DOHH2 (cell line): ENCODE measurements at regions not wholly inside any gene's neighbourhood (a gene's known extent, or its start where the extent isn't known, plus 50 kb on each side); places are given as distances from the start of the nearest gene placed in this dataset.

ENCODE experiments used
- H3F3A ChIP-seq: fragments of 200-600 bp; sonication (generic), shearing (Covaris generic); 2 replicates; pipeline ENCODE4 v1.6.0; 2016; ENCODE audit warnings: antibody characterized with exemption, mild to moderate bottlenecking; ENCODE audit not compliant: control insufficient read depth, insufficient read depth
- H3K27ac ChIP-seq: fragments of 200-600 bp; sonication (generic); 2 replicates; pipeline ENCODE4 v1.5.1; 2014; ENCODE audit warnings: low read depth, mild to moderate bottlenecking, low read length, moderate library complexity
- H3K27me3 ChIP-seq: fragments of 200-600 bp; sonication (generic); 2 replicates; pipeline ENCODE4 v1.6.1; 2014; ENCODE audit warnings: mild to moderate bottlenecking, low read length, mixed read lengths; ENCODE audit not compliant: control insufficient read depth
- H3K36me3 ChIP-seq: fragments of 200-600 bp; sonication (generic); 2 replicates; pipeline ENCODE4 v1.6.1; 2014; ENCODE audit warnings: mild to moderate bottlenecking, low read length, moderate library complexity, mixed read lengths; ENCODE audit not compliant: control insufficient read depth
- H3K4me1 ChIP-seq: fragments of 200-600 bp; sonication (generic); 2 replicates; pipeline ENCODE4 v1.6.1; 2014; ENCODE audit warnings: mild to moderate bottlenecking, low read length, mixed read lengths; ENCODE audit not compliant: control insufficient read depth
- H3K4me2 ChIP-seq: fragments of 200-600 bp; sonication (generic); 2 replicates; pipeline ENCODE4 v1.6.0; 2014; ENCODE audit warnings: mild to moderate bottlenecking, low read length, moderate library complexity
- H3K4me3 ChIP-seq: fragments of 200-600 bp; sonication (generic); 2 replicates; pipeline ENCODE4 v1.5.1; 2014; ENCODE audit warnings: mild to moderate bottlenecking, low read length, mixed read lengths
- H3K79me2 ChIP-seq: fragments of 200-600 bp; sonication (generic); 2 replicates; pipeline ENCODE4 v1.6.1; 2014; ENCODE audit warnings: mild to moderate bottlenecking, low read length, mixed read lengths; ENCODE audit not compliant: control insufficient read depth
- H3K9me2 ChIP-seq: fragments of 200-600 bp; sonication (generic); replicated peaks from 2 replicates; pipeline ENCODE4 v1.6.1; 2014; ENCODE audit warnings: mild to moderate bottlenecking, low read length, mixed read lengths; ENCODE audit not compliant: control insufficient read depth
- H3K9me3 ChIP-seq: fragments of 200-600 bp; sonication (generic); 2 replicates; pipeline ENCODE4 v1.6.1; 2014; ENCODE audit warnings: antibody characterized with exemption, low read length, mixed read lengths; ENCODE audit not compliant: control insufficient read depth, insufficient read depth
- H4K20me1 ChIP-seq: fragments of 200-600 bp; sonication (generic); 2 replicates; pipeline ENCODE4 v1.6.0; 2014; ENCODE audit warnings: low read depth, mild to moderate bottlenecking, antibody characterized with exemption, low read length, moderate library complexity; ENCODE audit not compliant: control insufficient read depth, insufficient read depth
- EZH2phosphoT487 ChIP-seq: fragments of 200-600 bp; sonication (generic); IDR thresholded peaks from 2 replicates; pipeline ENCODE4 v1.6.1; 2017; ENCODE audit warnings: borderline replicate concordance, mild to moderate bottlenecking, antibody characterized with exemption, low read length, moderate library complexity, mixed read lengths
- TF ChIP-seq, protein P1 (sequence below): fragments of 200-600 bp; sonication (generic); IDR thresholded peaks from one replicate; pipeline ENCODE4 v1.5.1; 2014; ENCODE audit warnings: antibody characterized with exemption, mild to moderate bottlenecking, low read depth, low read length; ENCODE audit not compliant: poor library complexity, severe bottlenecking

- H3K9me3 ChIP-seq: no peaks in the 10 kb centered on the region
- H3K36me3 ChIP-seq: no peaks in the 10 kb centered on the region
- no peaks in the 10 kb centered on the region for H3K4me1 ChIP-seq
- no peaks in the 10 kb centered on the region for H3K27me3 ChIP-seq
- no peaks in the 10 kb centered on the region for H3K79me2 ChIP-seq
- H3K4me3 ChIP-seq: no peak overlapping the region
- H3K27ac ChIP-seq: no peak overlapping the region
- H3K4me2 ChIP-seq: no peak overlapping the region
- TF ChIP-seq EZH2phosphoT487: no peak
- TF ChIP-seq, protein P1, sequence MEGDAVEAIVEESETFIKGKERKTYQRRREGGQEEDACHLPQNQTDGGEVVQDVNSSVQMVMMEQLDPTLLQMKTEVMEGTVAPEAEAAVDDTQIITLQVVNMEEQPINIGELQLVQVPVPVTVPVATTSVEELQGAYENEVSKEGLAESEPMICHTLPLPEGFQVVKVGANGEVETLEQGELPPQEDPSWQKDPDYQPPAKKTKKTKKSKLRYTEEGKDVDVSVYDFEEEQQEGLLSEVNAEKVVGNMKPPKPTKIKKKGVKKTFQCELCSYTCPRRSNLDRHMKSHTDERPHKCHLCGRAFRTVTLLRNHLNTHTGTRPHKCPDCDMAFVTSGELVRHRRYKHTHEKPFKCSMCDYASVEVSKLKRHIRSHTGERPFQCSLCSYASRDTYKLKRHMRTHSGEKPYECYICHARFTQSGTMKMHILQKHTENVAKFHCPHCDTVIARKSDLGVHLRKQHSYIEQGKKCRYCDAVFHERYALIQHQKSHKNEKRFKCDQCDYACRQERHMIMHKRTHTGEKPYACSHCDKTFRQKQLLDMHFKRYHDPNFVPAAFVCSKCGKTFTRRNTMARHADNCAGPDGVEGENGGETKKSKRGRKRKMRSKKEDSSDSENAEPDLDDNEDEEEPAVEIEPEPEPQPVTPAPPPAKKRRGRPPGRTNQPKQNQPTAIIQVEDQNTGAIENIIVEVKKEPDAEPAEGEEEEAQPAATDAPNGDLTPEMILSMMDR: no peak
- H3F3A ChIP-seq: no peaks in the 10 kb centered on the region
- no peaks in the 10 kb centered on the region for H4K20me1 ChIP-seq
- no peaks in the 10 kb centered on the region for H3K9me2 ChIP-seq
Measured at GRCh38 chr10:29849126-29849833, 210.1 kb downstream of the JCAD start.

DNA sequence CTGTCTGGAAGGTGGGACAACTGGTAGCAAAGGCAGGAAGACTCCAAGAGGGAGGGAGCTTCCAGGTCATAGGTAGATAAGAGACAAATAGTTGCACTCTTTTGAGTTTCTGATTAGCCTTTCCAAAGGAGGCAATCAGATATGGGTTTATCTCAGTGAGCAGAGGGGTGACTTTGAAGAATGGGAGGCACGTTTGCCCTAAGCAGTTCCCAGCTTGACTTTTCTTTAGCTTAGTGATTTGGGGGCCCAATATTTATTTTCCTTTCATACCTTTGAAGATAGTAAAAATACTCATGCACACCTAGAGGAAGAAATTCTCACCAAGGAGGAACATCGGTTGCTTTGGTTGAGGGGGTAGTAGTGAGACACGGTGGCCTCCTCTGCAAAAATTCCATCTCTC is 212.1 kb upstream of the SVIL start:
- no peak for TF ChIP-seq EZH2phosphoT487
- TF ChIP-seq, protein P1: no peak
- Histone ChIP-seq H3K9me2 (no peaks in the 10 kb centered on the region), H3F3A (no peaks in the 10 kb centered on the region), H3K4me2 (no peak overlapping the region), H4K20me1 (no peaks in the 10 kb centered on the region), H3K4me1 (no peaks in the 10 kb centered on the region), H3K9me3 (no peaks in the 10 kb centered on the region), H3K27me3 (no peaks in the 10 kb centered on the region), H3K79me2 (no peaks in the 10 kb centered on the region), H3K4me3 (no peak overlapping the region), H3K27ac (no peak overlapping the region), H3K36me3 (no peaks in the 10 kb centered on the region)

GRCh38 chr10:29845166-29845565 is 210.4 kb upstream of the SVIL start:
- no peak overlapping the region for H3K4me3 ChIP-seq

More at GRCh38 chr10:29845166-29845565, 210.4 kb upstream of the SVIL start:
- H3F3A ChIP-seq: no peaks in the 10 kb centered on the region
- no peaks in the 10 kb centered on the region for H4K20me1 ChIP-seq
- H3K27ac ChIP-seq: no peak overlapping the region
- no peaks in the 10 kb centered on the region for H3K4me1 ChIP-seq
- H3K36me3 ChIP-seq: no peaks in the 10 kb centered on the region
- H3K79me2 ChIP-seq: no peaks in the 10 kb centered on the region
- H3K9me3 ChIP-seq: no peaks in the 10 kb centered on the region
- H3K4me2 ChIP-seq: no peak overlapping the region
- no peaks in the 10 kb centered on the region for H3K27me3 ChIP-seq
- no peaks in the 10 kb centered on the region for H3K9me2 ChIP-seq
- TF ChIP-seq, protein P1: no peak
- TF ChIP-seq EZH2phosphoT487: no peak
